Natural killer cell (primary cell): ENCODE measurements at regions not wholly inside any gene's neighbourhood (a gene's known extent, or its start where the extent isn't known, plus 50 kb on each side); places are given as distances from the start of the nearest gene placed in this dataset.

Source experiments
- ATAC-seq, 3 donors: fragments of 150-1000 bp in 2 of 3; fragments of 200-7000 bp in 1 of 3; cut with Tn5 transposase; 1 replicate in 1 of 3; 2 replicates in 2 of 3; pipeline ENCODE4 v1.10.0; 2021; ENCODE audit warnings: mild to moderate bottlenecking in 2 of 3, moderate library complexity in 2 of 3
- DNase-seq, 2 donors: peaks; one replicate each; pipeline versions ENCODE4 v3.0.0 to v3.0.0-alpha.2; 2013 to 2021; ENCODE audit warnings: mixed read lengths in 1 of 2
- H3K27ac ChIP-seq: one replicate; pipeline ENCODE4 v1.5.1; 2013; ENCODE audit warnings: mild to moderate bottlenecking, low read length
- H3K27me3 ChIP-seq: one replicate; pipeline ENCODE4 v1.6.1; 2013; ENCODE audit warnings: low read length; ENCODE audit not compliant: control insufficient read depth, insufficient read depth
- H3K36me3 ChIP-seq: one replicate; pipeline ENCODE4 v1.6.1; 2013; ENCODE audit warnings: low read length; ENCODE audit not compliant: control insufficient read depth, insufficient read depth
- H3K4me1 ChIP-seq: one replicate; pipeline ENCODE4 v1.6.1; 2013; ENCODE audit warnings: low read length; ENCODE audit not compliant: control insufficient read depth, insufficient read depth
- H3K4me3 ChIP-seq: one replicate; pipeline ENCODE4 v1.5.1; 2013; ENCODE audit warnings: low read length
- H3K9me3 ChIP-seq: one replicate; pipeline ENCODE4 v1.6.1; 2013; ENCODE audit warnings: low read length; ENCODE audit not compliant: control insufficient read depth, insufficient read depth
- H3K27ac Mint-ChIP-seq, 2 donors: one replicate each; pipeline ENCODE4 v1.8.0; 2022; ENCODE audit warnings: mild to moderate bottlenecking in 2 of 2, mixed read lengths in 2 of 2, moderate library complexity in 1 of 2
- H3K27me3 Mint-ChIP-seq, 2 donors: one replicate each; pipeline ENCODE4 v1.8.0; 2022; ENCODE audit warnings: low read depth in 2 of 2, mixed read lengths in 2 of 2
- H3K36me3 Mint-ChIP-seq: one replicate; pipeline ENCODE4 v1.8.0; 2022; ENCODE audit warnings: mixed read lengths
- H3K4me1 Mint-ChIP-seq, 2 donors: one replicate each; pipeline ENCODE4 v1.8.0; 2022; ENCODE audit warnings: mixed read lengths in 2 of 2
- H3K4me3 Mint-ChIP-seq: one replicate; pipeline ENCODE4 v1.8.0; 2022; ENCODE audit warnings: mild to moderate bottlenecking, moderate library complexity, mixed read lengths
- H3K9me3 Mint-ChIP-seq, 2 donors: one replicate each; pipeline ENCODE4 v1.8.0; 2022; ENCODE audit warnings: mixed read lengths in 2 of 2
- CTCF ChIP-seq: fragments of 200-600 bp; IDR thresholded peaks from one replicate; pipeline ENCODE4 v1.8.0; 2022; ENCODE audit warnings: antibody characterized with exemption
- WGBS: methylation state at CpG from one replicate; pipeline ENCODE4 v1.1.7; 2013; ENCODE audit warnings: missing lambda C conversion rate; ENCODE audit not compliant: insufficient coverage; 5-methylcytosine and 5-hydroxymethylcytosine counted together
- intact Hi-C: fragments of 100-400 bp; cut with micrococcal nuclease; formaldehyde crosslinking; loops from one replicate; pipeline ENCODE4 v1.14.2; 2022

GRCh38 chr4:110357521-110357920 lies 118.4 kb upstream of the ENPEP start:
- Histone ChIP-seq H3K4me1 (peaks cover 3% of the 10 kb centered on the region), H3K9me3 (no peaks in the 10 kb centered on the region), H3K27me3 (no peaks in the 10 kb centered on the region), H3K27ac (no peak overlapping the region), H3K4me3 (no peak overlapping the region), H3K36me3 (no peaks in the 10 kb centered on the region)
- H3K4me1 Mint-ChIP-seq, result peaks cover 14% of the 10 kb centered on the region in 2 donors
- no peak for DNase-seq
- no peak for TF ChIP-seq CTCF
- peaks cover 10 to 18% of the 10 kb centered on the region in 2 donors for H3K27me3 Mint-ChIP-seq
- peaks cover 0 to 2% of the 10 kb centered on the region in 2 donors for H3K9me3 Mint-ChIP-seq
- no peak overlapping the region for H3K27ac Mint-ChIP-seq
- H3K36me3 Mint-ChIP-seq, result no peaks in the 10 kb centered on the region
- WGBS, result 96% methylated on average over 2 of the region's 2 CpGs
- no peak for ATAC-seq
- no peak overlapping the region for H3K4me3 Mint-ChIP-seq
- intact Hi-C loops, result no loop called here

GRCh38 chr4:110354460-110354859 lies 121.5 kb upstream of the ENPEP start:
- WGBS, result 77% methylated on average over 3 of the region's 4 CpGs
- H3K9me3 Mint-ChIP-seq, result peaks cover 0 to 2% of the 10 kb centered on the region in 2 donors
- no peak overlapping the region for H3K27ac Mint-ChIP-seq
- no peaks in the 10 kb centered on the region for H3K36me3 ChIP-seq
- no peaks in the 10 kb centered on the region for H3K9me3 ChIP-seq
- H3K27ac ChIP-seq, result no peak overlapping the region
- no peak for TF ChIP-seq CTCF
- intact Hi-C loops, result no loop called here
- no peak overlapping the region for H3K4me3 Mint-ChIP-seq
- no peaks in the 10 kb centered on the region for H3K4me1 Mint-ChIP-seq
- no peaks in the 10 kb centered on the region for H3K27me3 ChIP-seq
- no peaks in the 10 kb centered on the region for H3K36me3 Mint-ChIP-seq
- no peak for ATAC-seq
- no peaks in the 10 kb centered on the region for H3K4me1 ChIP-seq
- H3K4me3 ChIP-seq, result no peak overlapping the region
- no peak for DNase-seq
- H3K27me3 Mint-ChIP-seq, result peaks cover 12 to 13% of the 10 kb centered on the region in 2 donors

GRCh38 chr4:110352670-110353442 lies 123.1 kb upstream of the ENPEP start:
- no peaks in the 10 kb centered on the region for H3K9me3 ChIP-seq
- ATAC-seq, result peak in 1 of 3 donors; percentile 58
- H3K4me3 ChIP-seq, result no peak overlapping the region
- DNase-seq, result no peak
- no peaks in the 10 kb centered on the region for H3K4me1 ChIP-seq
- H3K4me3 Mint-ChIP-seq, result no peak overlapping the region
- H3K27ac ChIP-seq, result no peak overlapping the region
- H3K9me3 Mint-ChIP-seq, result peaks cover 0 to 2% of the 10 kb centered on the region in 2 donors
- peaks cover 12 to 13% of the 10 kb centered on the region in 2 donors for H3K27me3 Mint-ChIP-seq
- H3K4me1 Mint-ChIP-seq, result no peaks in the 10 kb centered on the region
- no peaks in the 10 kb centered on the region for H3K27me3 ChIP-seq
- H3K36me3 Mint-ChIP-seq, result no peaks in the 10 kb centered on the region
- WGBS, result 88% methylated on average over 3 of the region's 5 CpGs
- TF ChIP-seq CTCF, result no peak
- intact Hi-C loops, result no loop called here
- H3K27ac Mint-ChIP-seq, result no peak overlapping the region
- H3K36me3 ChIP-seq, result no peaks in the 10 kb centered on the region
